Breast epithelium (tissue), 4 donors: ENCODE measurements at regions not wholly inside any gene's neighbourhood (a gene's known extent, or its start where the extent isn't known, plus 50 kb on each side); places are given as distances from the start of the nearest gene placed in this dataset.

Source experiments
- DNase-seq, 2 donors: peaks; one replicate each; pipeline ENCODE4 v3.0.0-alpha.2; 2019; ENCODE audit warnings: low spot score in 2 of 2
- H3K27ac ChIP-seq, 2 donors: fragments of 200-600 bp; sonication (generic) in 1 of 2; one replicate each; pipeline ENCODE4 v1.5.1; 2016 to 2019; ENCODE audit warnings: mild to moderate bottlenecking in 1 of 2
- H3K27me3 ChIP-seq, 2 donors: fragments of 200-600 bp; sonication (generic) in 1 of 2; one replicate each; pipeline versions ENCODE4 v1.5.1 to v1.6.0; 2017 to 2019; ENCODE audit warnings: control low read depth in 1 of 2, mild to moderate bottlenecking in 1 of 2
- H3K36me3 ChIP-seq: fragments of 200-600 bp; one replicate; pipeline ENCODE4 v1.5.1; 2019
- H3K4me1 ChIP-seq, 2 donors: fragments of 200-600 bp; sonication (generic); one replicate each; pipeline ENCODE4 v1.5.1; 2016 to 2019; ENCODE audit warnings: control low read depth in 1 of 2
- H3K4me3 ChIP-seq, 3 donors: fragments of 200-600 bp; sonication (generic); 1 replicate in 2 of 3; 2 replicates in 1 of 3; pipeline ENCODE4 v1.5.1; 2016 to 2019; ENCODE audit warnings: mild to moderate bottlenecking in 3 of 3, moderate library complexity in 2 of 3
- H3K9me3 ChIP-seq, 2 donors: fragments of 200-600 bp; sonication (generic) in 1 of 2; one replicate each; pipeline ENCODE4 v1.5.1; 2016 to 2019; ENCODE audit warnings: control low read depth in 1 of 2
- CTCF ChIP-seq, 3 donors: fragments of 450-650 bp; IDR thresholded peaks; one replicate each; pipeline ENCODE4 v1.5.1; 2016 to 2017; ENCODE audit warnings: antibody characterized with exemption in 3 of 3, mild to moderate bottlenecking in 3 of 3, moderate library complexity in 3 of 3
- POLR2A ChIP-seq: fragments of 450-650 bp; IDR thresholded peaks from one replicate; pipeline ENCODE4 v1.6.1; 2016; ENCODE audit warnings: antibody characterized with exemption, mild to moderate bottlenecking, moderate library complexity
- POLR2AphosphoS5 ChIP-seq, 3 donors: sonication (generic); formaldehyde crosslinking; IDR thresholded peaks; one replicate each; pipeline ENCODE4 v1.6.1; 2017; ENCODE audit warnings: antibody characterized with exemption in 3 of 3
- intact Hi-C: fragments of 100-400 bp; cut with DNase I; formaldehyde crosslinking; loops from one replicate; pipeline ENCODE4 v1.15.1; 2023; ENCODE audit warnings: low total_unique reads

- no peaks in the 10 kb centered on the region for H3K4me1 ChIP-seq
- no peaks in the 10 kb centered on the region for H3K9me3 ChIP-seq
- no peak overlapping the region for H3K27ac ChIP-seq
- intact Hi-C loops: no loop called here
- no peaks in the 10 kb centered on the region for H3K27me3 ChIP-seq
- DNase-seq: no peak
- no peak overlapping the region for H3K4me3 ChIP-seq
- H3K36me3 ChIP-seq: no peaks in the 10 kb centered on the region
- TF ChIP-seq CTCF (IDR thresholded peaks at IDR 0.05) (no peak), POLR2A (no peak), POLR2AphosphoS5 (IDR thresholded peaks at IDR 0.05) (no peak)
These were observed 198.2 kb upstream of the PCSK5 start for GRCh38 chr9:75692309-75692708.

GRCh38 chr9:75695921-75696320 is 194.6 kb upstream of the PCSK5 start:
- H3K36me3 ChIP-seq: no peaks in the 10 kb centered on the region
- no peaks in the 10 kb centered on the region for H3K27me3 ChIP-seq
- intact Hi-C loops: no loop called here
- H3K9me3 ChIP-seq: no peaks in the 10 kb centered on the region
- no peak overlapping the region for H3K4me3 ChIP-seq
- no peak overlapping the region for H3K27ac ChIP-seq
- no peaks in the 10 kb centered on the region for H3K4me1 ChIP-seq
- no peak for TF ChIP-seq CTCF (IDR thresholded peaks at IDR 0.05)
- TF ChIP-seq POLR2A: no peak
- TF ChIP-seq POLR2AphosphoS5 (IDR thresholded peaks at IDR 0.05): no peak
- no peak for DNase-seq

GRCh38 chr9:75699017-75699416 is 191.5 kb upstream of the PCSK5 start:
- Histone ChIP-seq H3K4me3 (no peak overlapping the region), H3K36me3 (no peaks in the 10 kb centered on the region), H3K9me3 (no peaks in the 10 kb centered on the region), H3K27ac (no peak overlapping the region), H3K27me3 (no peaks in the 10 kb centered on the region), H3K4me1 (no peaks in the 10 kb centered on the region)
- intact Hi-C loops: no loop called here
- no peak for TF ChIP-seq CTCF (IDR thresholded peaks at IDR 0.05)
- no peak for TF ChIP-seq POLR2AphosphoS5 (IDR thresholded peaks at IDR 0.05)
- no peak for DNase-seq

- TF ChIP-seq CTCF (IDR thresholded peaks at IDR 0.05): no peak
- TF ChIP-seq POLR2A: no peak
- no peak for TF ChIP-seq POLR2AphosphoS5 (IDR thresholded peaks at IDR 0.05)
- Histone ChIP-seq H3K4me3 (no peak overlapping the region), H3K4me1 (no peaks in the 10 kb centered on the region), H3K36me3 (no peaks in the 10 kb centered on the region), H3K27ac (no peak overlapping the region), H3K9me3 (no peaks in the 10 kb centered on the region), H3K27me3 (no peaks in the 10 kb centered on the region)
- DNase-seq: no peak
- intact Hi-C loops: no loop called here
These were observed 190.7 kb upstream of the PCSK5 start for GRCh38 chr9:75699625-75700251.

- intact Hi-C loops: no loop called here
- no peak for DNase-seq
- no peak for TF ChIP-seq POLR2AphosphoS5 (IDR thresholded peaks at IDR 0.05)
- TF ChIP-seq POLR2A: no peak
- no peak for TF ChIP-seq CTCF (IDR thresholded peaks at IDR 0.05)
- Histone ChIP-seq H3K9me3 (no peaks in the 10 kb centered on the region), H3K27ac (no peak overlapping the region), H3K27me3 (no peaks in the 10 kb centered on the region), H3K4me3 (no peak overlapping the region), H3K36me3 (no peaks in the 10 kb centered on the region), H3K4me1 (no peaks in the 10 kb centered on the region)
These were observed 190.2 kb upstream of the PCSK5 start for GRCh38 chr9:75700252-75700640.
